ENCODE measurements at regions not wholly inside any gene's neighbourhood (a gene's known extent, or its start where the extent isn't known, plus 50 kb on each side); places are given as distances from the start of the nearest gene placed in this dataset.

DNA sequence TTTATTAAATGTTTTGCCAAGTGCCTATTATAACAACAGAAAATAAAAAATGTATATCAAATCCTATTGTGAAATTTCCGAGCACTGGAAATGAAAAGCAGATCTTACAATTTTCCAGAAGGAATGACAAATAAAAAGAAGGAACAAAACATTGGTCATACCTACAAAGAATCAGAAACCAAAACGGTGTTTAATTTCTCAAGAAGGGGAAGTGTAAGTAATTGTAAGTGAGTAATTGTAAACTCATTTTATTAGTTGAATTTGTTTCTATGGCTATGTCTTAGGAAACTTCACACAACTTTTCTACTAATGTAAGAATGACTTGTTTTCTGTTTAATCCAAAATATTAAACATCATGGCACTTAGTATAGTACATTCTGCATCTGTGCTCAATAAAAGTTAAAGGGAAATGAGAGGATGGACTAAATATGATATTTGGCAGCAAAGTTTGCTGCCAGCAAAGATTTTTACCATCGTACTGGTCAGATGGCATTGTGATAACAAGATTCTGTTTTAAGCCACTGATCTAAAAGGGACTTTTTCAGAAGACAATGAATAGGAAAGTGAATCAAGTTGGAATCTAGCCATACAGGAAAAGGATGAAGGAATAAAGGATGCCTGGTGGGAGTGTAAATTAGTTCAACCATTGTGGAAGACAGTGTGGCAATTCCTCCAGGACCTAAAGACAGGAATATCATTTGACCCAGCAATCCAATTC, 232.4 kb downstream of the NFKBIZ start:
- Histone ChIP-seq H3K27me3 (no peaks in the 10 kb centered on the region), H3K4me1 (no peaks in the 10 kb centered on the region), H3K36me3 (no peaks in the 10 kb centered on the region), H3K4me3 (no peak overlapping the region), H3K9me3 (no peaks in the 10 kb centered on the region), H3K27ac (no peak overlapping the region)
- ATAC-seq (no peak), DNase-seq (no peak)
- intact Hi-C loops (cut with DNase I): no loop called here
- WGBS (ENCODE audit: insufficient coverage, low coverage, low lambda C conversion rate, missing lambda C conversion rate): 55% methylated on average over 3 of the region's 3 CpGs
- no peak for TF ChIP-seq POLR2A (IDR thresholded peaks at IDR 0.05)
- no peak for TF ChIP-seq CTCF (IDR thresholded peaks at IDR 0.05)

- Histone ChIP-seq H3K4me3 (no peak overlapping the region), H3K4me1 (no peaks in the 10 kb centered on the region), H3K27ac (no peak overlapping the region), H3K27me3 (no peaks in the 10 kb centered on the region), H3K9me3 (no peaks in the 10 kb centered on the region), H3K36me3 (no peaks in the 10 kb centered on the region)
- WGBS (ENCODE audit: insufficient coverage, low coverage, low lambda C conversion rate, missing lambda C conversion rate): 73% methylated on average over 2 of the region's 2 CpGs
- intact Hi-C loops (cut with DNase I): no loop called here
- no peak for ATAC-seq
- TF ChIP-seq CTCF (IDR thresholded peaks at IDR 0.05) (no peak), POLR2A (IDR thresholded peaks at IDR 0.05) (no peak)
- DNase-seq: no peak
Measured at GRCh38 chr3:102083473-102083872, 234.2 kb downstream of the NFKBIZ start.

DNA sequence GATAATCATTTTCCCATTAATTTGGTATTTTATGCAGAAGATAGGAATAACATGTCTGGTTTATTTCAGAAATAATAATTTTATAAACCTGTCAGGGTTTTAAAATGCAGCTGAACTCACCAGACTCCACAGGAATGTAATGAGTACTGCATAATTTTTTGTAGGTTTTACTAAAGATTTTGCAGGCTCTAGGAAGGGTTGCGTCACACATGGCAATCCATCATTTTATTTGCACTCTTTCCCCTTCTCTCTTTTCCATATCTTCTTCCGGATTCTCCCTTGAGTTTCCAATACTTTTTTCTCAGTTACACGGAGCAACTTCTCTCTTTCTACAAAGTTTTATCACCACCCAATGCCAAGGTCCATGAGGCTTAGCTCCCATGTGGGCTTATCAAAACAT, 234.7 kb downstream of the NFKBIZ start:
- TF ChIP-seq CTCF (IDR thresholded peaks at IDR 0.05): no peak
- no peak for TF ChIP-seq POLR2A (IDR thresholded peaks at IDR 0.05)
- H3K27me3 ChIP-seq: no peaks in the 10 kb centered on the region
- 45% methylated on average over 3 of the region's 3 CpGs for WGBS (ENCODE audit: insufficient coverage, low coverage, low lambda C conversion rate, missing lambda C conversion rate)
- no peaks in the 10 kb centered on the region for H3K36me3 ChIP-seq
- H3K4me3 ChIP-seq: no peak overlapping the region
- no peak for DNase-seq
- H3K27ac ChIP-seq: no peak overlapping the region
- intact Hi-C loops (cut with DNase I): no loop called here
- no peaks in the 10 kb centered on the region for H3K4me1 ChIP-seq
- no peaks in the 10 kb centered on the region for H3K9me3 ChIP-seq
- ATAC-seq: no peak

GRCh38 chr3:102084704-102085103, 235.4 kb downstream of the NFKBIZ start:
- Histone ChIP-seq H3K27me3 (no peaks in the 10 kb centered on the region), H3K4me3 (no peak overlapping the region), H3K27ac (no peak overlapping the region), H3K36me3 (no peaks in the 10 kb centered on the region), H3K4me1 (no peaks in the 10 kb centered on the region), H3K9me3 (no peaks in the 10 kb centered on the region)
- no peak for DNase-seq
- TF ChIP-seq POLR2A (IDR thresholded peaks at IDR 0.05) (no peak), CTCF (IDR thresholded peaks at IDR 0.05) (no peak)
- intact Hi-C loops (cut with DNase I): no loop called here
- no peak for ATAC-seq
- WGBS (ENCODE audit: insufficient coverage, low coverage, low lambda C conversion rate, missing lambda C conversion rate): 95% methylated on average over 3 of the region's 3 CpGs

All from right lobe of liver (tissue), 6 donors.